Upper lobe of left lung (tissue), 4 donors: ENCODE measurements at regions not wholly inside any gene's neighbourhood (a gene's known extent, or its start where the extent isn't known, plus 50 kb on each side); places are given as distances from the start of the nearest gene placed in this dataset.

Source experiments
- CTCF ChIP-seq, 6 experiments: fragments of 450-650 bp in 4 of 6; fragments of 200-600 bp in 2 of 6; sonication (generic) in 2 of 6; IDR thresholded peaks; one replicate each; pipeline ENCODE4 v1.5.1; 2016 to 2019; ENCODE audit warnings: antibody characterized with exemption in 6 of 6
- POLR2AphosphoS5 ChIP-seq, 2 donors: sonication (generic); formaldehyde crosslinking; IDR thresholded peaks; one replicate each; pipeline ENCODE4 v1.5.1; 2017; ENCODE audit warnings: antibody characterized with exemption in 2 of 2

DNA sequence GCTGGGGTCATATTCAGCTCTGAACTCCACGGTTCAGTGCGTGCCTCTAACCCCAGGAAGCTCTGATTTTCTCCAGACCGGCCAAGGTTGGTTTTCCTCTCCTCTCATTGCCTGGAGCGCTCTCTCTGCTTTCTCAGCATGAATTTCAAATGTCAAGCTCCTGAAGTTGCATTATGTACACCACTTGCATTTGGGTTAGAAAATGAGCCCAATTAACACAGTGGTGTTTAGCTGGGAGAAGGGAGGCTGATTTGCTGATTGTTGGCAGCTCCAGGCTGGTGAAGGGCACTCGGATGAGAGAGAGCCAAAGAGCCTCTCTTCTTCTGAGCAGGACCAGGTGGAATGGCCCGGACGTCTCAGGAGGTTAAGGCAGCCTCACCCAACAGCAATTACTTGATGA, 570.9 kb downstream of the VRK1 start:
- TF ChIP-seq CTCF (IDR thresholded peaks at IDR 0.05) (no peak), POLR2AphosphoS5 (IDR thresholded peaks at IDR 0.05) (no peak)
